D341Med (cell line): ENCODE measurements at regions not wholly inside any gene's neighbourhood (a gene's known extent, or its start where the extent isn't known, plus 50 kb on each side); places are given as distances from the start of the nearest gene placed in this dataset.
"Not testable (repeated sequence)": the region's sequence is repeated elsewhere in the genome, so short reads cannot be mapped to it uniquely, and the experiment has no call there.

Experiments used
- DNase-seq: peaks from one replicate; pipeline ENCODE4 v3.0.0; 2012; ENCODE audit warnings: low spot score

DNA sequence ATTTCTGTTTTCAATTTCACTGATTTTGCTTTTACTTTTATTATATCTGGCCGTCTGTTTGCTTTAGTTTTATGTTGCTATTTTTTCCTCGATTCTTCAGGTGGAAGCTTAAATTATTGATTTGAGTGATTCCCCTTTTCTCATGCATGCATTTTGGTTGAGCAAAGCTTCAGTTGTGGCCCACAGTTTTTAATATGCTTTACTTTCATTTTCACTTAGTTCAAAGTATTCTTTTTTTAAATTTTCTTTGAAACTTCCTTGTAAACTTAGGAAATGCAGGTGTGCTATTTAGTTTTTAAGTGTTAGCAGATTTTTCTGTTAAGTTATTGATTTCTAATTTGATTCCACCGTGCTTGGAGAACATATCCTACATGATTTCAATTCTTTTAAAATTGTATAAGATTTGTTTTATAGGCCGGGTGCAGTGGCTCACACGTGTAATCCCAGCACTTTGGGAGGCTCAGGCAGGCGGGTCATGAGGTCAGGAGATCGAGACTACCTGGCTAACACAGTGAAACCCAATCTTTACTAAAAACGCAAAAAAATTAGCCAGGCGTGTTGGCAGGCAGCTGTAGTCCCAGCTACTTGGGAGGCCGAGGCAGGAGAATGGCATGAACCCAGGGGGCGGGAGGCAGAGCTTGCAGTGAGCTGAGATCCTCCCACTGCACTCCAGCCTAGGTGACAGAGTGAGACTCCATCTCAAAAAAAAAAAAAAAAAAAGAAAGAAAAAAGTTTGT is 531.2 kb downstream of the KIF2B start:
- DNase-seq = no peak

DNA sequence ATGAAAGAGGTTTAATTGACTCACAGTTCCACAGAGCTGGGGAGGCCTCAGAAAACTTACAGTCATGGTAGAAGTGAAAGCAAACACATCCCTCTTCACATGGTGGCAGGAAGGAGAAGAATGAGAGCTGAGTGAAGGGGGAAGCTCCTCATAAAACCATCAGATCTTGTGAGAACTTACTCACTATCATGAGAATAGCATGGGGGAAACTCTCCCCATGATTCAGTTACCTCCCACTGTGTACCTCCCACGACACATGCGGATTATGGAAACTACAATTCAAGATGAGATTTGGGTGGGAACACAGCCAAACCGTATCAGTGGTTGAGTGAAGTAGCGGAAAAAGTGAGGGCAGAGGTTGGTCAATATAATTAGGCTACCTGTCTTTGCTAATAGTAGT is 538.3 kb downstream of the KIF2B start:
- not testable (repeated sequence) for DNase-seq

DNA sequence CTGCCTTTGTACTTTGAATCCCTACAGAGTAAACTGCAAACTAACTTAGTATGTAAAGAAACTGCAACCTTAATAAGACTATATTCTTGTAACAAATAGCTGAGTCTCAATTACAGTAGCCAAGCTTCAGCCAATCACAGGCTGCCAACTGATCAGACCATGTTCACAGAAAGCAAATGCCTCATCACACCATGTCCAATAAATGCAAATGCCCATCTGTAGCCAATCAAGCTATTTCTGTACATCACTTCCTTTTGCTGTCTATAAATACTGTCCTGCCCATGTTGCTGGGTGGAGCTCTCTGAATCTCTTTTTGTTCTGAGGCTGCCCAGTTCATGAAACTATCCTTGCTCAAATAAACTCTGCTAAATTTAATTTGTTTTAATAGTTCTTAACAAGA is 531.7 kb upstream of the TOM1L1 start:
- no peak for DNase-seq

DNA sequence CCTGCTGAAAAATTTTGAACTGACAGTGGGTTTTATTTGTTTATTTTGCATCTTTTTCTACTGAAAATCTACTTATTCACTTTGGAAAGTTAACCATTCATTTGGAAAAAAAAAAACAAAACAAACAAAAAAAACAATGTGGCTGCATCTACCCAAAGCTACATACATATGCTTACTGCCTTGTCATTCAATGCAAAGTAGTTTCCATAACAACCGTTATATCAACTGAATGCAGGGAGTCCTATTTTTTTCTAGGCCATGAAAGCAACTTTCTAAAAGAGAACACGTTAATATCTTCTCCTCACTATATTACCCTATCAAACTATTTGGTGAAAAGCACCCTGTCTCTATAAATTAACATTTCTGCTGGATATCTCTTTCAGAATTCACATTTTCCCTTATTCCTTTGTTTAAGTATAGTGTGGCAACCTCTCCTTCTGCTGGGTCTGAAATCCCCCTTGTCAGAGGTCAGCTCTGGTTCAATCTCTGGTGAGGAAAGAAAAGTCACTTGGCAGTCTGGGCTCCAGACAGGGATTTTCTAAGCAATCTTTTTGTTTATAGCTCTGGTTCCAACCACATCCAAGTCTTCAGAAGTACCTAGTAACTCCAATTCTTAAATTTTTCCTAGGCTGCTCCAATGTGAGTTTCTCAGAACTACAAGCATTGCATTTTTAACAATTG is 528.4 kb upstream of the TOM1L1 start:
- no peak for DNase-seq

DNA sequence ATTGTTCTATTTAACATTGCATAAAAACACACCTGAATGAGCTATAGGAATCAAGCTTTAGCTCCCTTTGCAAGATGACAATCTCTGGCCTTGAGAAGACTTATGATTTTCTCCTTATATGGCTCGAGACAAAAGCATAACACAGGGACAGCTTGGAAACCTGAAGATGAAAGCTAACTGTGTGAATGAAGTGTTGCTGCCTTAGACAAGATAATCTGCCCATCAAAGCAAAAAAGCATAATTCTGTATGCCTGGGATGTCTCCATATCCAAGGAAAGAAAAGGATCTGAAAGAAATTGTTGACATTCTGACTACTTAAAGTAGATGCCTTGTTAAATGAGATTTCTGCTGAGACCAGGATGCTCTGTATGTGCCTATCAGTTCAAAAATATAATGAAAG is 526.7 kb upstream of the TOM1L1 start:
- no peak for DNase-seq

DNA sequence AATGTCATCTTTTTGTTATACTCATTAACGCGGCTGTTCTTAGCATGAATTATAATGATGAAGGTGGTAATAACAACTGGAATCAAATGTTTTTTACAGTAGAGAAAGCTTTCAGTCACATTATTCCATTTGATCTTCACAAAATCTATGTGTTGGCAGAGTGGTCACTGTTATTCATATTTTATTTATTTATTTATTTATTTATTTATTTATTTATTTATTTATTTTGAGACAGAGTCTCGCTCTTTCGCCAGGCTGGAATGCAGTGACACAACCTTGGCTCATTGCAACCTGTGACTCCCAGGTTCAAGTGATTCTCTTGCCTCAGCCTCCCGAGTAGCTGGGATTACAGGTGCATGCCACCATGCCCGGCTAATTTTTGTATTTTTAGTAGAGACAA is 524.2 kb upstream of the TOM1L1 start:
- not testable (repeated sequence) for DNase-seq

DNA sequence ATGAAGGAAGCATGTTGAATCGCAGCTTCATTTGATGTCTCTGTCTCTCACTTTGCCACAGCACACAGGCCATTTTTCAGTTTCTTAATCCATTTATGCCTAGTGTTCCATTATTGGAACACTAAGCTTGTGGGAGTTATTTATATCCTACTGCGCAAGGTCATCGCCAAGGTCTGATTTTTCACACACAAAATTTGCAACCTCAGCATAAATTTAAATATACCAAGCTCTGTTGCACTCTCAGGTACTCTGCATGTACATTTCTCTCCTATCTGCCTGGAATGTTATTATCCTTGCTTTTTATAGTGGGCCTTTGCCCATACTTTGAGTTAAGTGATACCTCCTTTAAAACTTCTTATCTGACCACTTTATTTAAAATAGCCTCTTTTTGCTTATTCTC is 519.2 kb upstream of the TOM1L1 start:
- DNase-seq = no peak

DNA sequence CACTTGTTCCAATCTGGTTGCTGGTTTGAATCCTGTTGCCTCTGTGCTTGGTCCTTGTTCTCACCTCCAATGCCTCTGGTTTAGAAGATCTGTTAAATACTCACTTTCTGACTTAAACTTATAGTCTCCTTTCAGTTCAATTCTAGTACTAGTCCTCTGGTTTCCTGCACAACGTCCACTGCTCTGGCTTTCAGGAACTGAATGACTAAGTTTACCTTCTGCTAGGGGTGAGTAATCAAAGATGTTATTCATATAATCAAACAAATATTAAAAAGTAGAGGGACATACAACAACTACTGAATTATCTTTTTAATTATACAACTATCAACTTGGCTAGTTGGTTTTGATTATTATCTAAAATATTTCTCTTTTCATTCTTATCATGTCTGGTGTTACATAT is 496.4 kb upstream of the TOM1L1 start:
- DNase-seq = no peak

DNA sequence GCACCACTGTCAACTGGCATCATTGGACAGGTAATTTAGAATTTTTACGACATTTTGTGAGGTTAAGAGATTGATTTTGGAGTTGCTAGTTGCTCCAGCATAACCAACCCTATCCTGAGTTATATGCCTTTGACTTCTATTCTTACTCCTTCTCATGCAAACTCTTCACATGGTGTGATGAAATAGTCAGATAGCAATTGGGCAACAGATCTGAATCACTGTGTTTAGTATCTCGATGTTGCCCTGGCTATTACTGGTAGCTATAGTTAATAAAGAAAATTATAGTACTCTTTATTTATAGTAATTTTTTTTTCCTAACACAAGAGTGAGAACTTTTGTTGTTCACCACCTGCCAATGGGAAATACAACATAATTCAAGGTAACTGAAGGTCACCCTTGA is 494.8 kb upstream of the TOM1L1 start:
- DNase-seq = no peak

DNA sequence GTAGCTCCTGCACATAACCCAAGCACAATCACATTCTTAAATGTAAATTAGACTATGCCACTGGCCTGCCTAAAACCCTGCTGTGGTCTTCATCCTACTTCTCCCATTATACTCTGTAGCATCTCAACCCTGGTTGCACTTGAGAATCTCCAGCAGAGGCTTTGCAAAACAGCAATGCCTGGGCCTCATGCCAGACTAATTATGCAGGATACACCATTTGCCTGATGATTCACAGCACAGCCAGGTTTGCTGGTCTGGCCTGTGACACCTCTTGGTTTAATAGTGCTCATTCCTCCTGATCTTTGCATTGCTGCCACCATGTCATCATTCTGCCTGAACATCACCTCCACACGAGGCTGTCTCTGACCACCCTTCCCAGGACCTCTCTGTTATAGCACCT is 491.9 kb upstream of the TOM1L1 start:
- peak; percentile 59 for DNase-seq

DNA sequence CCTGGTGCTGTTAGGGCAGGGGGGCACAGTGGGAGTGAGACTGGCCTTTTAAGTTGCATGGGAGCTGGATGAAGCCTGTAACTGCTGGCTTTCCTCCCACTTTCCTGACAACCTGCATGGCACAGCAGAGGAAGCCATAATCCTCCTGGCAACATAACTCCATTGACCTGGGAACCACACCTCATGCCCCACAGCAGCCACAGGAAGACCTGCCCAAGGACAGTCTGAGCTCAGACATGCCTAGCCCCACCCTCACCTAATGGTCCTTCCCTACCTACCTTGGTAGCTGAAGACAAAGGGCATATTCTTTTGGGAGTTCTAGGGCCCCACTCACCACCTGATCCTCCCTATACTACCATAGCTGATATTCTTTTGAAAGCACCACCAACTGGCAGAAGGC is 482.2 kb upstream of the TOM1L1 start:
- no peak for DNase-seq

DNA sequence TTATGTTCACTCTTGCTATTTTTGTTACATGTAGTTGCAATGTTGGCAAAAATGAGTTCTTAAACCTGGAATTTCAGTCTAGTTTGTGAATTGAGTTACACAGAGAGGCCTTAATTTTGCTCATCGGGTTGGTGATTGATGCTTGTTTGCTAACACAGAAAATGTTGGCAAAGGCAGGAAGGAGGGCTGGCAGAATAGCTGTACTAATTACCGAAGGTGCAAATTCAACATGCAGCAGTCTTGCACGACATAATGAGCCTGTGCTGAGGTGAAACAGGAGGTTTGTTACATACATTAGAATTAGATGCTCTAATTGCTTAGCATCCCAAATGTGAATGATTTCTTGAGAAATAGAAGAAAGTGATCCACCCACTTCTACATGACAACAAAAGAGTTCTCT is 475.0 kb upstream of the TOM1L1 start:
- no peak for DNase-seq

DNA sequence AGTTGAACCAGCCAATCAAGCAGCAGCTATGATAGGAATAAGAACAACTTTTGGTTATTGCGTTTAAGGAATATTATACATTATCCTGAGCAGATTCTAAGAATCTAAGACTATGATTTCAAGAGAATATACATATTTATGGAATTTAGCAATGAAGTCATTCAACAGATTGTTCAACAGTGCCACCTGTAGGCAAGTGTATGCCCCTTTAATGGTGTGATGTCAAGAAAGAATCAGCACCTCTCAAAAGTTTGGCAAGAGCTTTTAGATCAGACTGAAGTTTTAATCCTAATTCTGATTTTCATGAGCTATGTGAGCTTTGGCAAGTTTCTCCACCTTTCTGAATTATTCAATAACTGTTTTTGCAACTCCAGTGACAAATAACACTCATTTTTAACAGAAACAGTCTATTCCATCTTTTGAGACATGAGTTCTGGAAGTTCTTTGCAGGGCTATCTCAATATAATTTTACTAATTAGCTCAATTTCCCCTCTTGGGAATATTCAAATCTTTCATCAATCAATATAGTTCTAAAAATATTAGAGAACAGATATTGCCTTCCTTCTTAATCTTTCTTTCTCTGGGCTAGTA is 474.3 kb upstream of the TOM1L1 start:
- DNase-seq = peak; percentile 44

DNA sequence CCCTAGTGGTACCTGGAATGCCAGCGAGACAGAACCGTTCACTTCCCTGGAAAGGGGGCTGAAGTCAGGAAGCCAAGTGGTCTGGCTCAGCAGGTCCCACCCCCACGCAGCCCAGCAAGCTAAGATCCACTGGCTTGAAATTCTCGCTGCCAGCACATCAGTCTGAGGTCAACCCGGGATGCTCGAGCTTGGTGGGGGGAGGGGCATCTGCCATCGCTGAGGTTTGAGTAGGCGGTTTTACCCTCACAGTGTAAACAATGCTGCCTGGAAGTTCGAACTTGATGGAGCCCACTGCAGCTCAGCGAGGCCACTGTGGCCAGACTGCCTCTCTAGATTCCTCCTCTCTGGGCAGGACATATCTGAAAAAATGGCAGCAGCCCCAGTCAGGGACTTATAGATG is 464.7 kb upstream of the TOM1L1 start:
- DNase-seq = no peak

DNA sequence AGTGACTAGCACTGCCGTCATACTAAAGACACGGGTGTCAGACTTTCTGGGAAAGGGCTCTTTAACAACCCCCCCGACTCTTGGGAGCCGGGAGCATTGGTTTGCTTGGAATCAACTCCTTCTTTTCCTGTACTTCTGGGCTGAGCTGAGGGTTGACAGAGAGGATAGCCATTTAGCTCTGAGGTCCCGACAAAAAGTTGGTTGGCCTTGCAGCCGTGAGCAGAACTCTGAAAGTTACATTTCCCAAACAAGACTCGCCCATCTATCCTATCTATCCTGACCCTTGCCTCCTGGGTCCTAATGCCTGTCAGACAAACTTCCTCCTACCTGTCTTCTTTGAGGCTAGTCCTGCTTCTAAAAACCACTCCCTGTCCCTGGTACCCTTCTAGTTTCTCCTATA is 460.8 kb upstream of the TOM1L1 start:
- DNase-seq = no peak

DNA sequence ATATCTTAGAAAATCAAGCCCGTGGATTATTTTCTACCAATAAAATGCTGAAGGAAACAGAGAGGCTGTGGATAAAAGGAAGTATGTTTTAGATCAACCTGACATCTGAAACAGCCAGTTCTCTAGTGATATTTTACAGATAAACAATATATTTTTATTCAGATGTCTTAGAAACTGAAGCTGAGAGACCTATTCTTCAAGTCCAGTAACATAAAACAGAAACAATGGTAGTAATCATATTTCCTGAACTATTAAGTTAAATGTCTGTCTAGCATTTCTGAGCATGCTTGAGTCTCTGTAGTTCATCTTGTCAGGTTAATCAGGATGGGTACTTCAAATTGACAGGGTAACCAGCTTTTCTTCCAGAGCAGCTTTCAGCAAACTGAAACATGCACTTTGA is 449.6 kb upstream of the TOM1L1 start:
- DNase-seq = no peak

DNA sequence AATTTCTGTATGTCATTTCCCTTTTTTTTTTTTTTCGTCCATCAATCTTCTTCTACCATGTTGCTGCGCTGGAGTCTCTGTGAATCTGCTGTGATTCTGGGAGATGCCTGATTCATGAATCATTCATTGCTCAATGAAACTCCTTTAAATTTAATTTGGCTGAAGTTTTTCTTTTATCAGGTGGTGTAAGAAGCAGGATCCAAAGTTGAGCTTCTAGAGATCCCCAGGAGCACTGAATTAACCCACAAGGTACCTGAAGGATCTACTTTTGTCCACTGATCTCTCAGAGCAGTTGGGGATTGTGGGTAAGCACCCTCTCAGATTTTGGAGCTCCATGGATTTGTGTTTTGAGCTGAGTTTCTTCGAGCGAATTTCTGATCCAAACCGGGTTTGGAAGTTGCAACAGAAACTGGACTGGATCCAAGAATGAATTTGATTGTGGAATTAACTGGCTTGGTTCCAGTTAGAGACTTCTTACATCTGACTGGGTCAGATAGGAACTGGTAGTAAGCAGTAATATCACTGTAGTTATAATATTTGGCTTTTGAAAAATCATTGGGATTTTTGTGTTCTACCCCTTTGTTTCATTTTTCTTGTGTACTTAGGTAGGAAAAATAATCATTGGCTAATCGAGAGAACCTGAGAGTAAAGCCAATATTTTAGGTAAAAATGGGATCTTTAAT is 447.8 kb upstream of the TOM1L1 start:
- DNase-seq = no peak

DNA sequence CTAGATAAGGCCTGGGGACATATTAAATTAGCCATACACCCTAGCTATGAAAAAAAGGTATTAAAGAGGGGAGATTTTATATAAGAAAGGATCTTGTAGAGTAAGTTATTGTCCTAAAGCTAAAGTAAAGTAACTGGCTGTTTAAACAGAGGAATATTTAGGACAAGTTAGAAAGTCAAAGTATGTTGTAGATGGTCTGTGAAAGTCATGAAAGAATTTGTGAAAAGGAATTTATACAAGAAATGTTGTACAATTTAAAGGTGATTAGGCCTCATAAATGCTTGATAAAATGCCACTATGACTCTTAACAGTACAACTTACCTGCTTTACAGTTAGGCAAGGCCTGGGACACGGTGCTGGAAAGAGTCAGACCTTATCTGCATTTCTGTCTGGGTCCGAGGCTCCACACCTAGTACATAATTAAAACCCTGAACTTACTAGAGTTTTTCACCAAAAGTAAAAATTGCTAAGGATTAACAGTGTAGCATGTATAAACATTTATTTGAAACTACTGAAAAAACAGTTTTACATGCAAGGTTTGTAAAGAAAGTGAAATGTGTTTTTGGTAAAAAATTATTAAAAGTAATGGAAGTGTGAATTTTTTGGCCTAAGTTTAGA is 445.3 kb upstream of the TOM1L1 start:
- no peak for DNase-seq

DNA sequence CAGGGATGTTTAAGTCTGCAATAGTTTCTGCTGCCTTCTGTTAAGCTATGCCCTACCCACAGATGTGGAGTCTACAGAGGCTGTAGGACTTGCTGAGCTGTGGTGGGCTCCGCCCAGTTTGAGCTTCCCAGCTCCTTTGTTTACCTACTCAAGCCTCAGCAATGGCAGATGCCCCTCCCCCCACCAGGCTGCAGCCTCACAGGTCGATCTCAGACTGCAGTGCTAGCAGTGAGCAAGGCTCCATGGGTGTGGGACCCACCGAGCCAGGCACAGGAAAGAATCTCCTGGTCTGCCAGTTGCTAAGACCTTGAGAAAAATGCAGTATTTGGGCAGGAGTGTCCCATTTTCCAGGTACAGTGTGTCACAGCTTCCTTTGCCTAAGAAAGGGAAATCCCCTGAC is 435.2 kb upstream of the TOM1L1 start:
- DNase-seq = not testable (repeated sequence)

DNA sequence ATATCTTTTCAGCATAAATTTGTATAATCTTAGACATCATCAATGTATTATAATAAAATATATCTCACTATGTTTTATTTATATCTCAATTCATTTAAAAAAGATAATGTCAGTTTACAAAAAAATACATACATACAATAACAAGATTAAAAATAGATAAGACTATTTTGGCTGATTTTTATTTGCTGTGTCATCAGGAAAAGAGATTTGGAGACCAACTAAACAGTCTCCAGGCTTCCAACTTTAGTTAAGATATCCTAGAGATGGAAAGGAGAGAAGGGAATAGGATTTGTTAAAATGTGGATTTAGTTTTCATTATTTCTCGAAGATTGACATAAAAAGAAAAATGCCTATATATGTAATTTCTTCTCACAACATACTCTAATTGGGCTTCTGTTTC is 433.8 kb upstream of the TOM1L1 start:
- no peak for DNase-seq

DNA sequence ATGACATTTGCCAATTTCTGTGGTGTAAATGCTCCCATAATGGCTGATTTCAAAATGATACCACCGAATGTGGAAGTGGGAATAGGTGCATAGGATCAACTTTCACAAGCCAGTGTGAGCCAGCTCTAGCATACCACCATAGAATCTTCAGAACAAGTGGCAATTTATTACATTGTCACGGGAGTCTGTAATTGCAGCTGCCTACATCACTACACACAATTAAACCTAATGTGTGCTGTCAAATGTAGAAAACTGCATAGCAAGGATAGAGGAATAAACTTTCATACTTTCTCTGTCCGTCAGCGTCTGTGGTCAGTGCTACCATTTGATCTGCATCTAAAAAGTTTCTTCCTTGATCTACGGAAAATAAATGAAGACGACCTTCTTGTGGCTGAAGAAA is 417.8 kb upstream of the TOM1L1 start:
- no peak for DNase-seq

DNA sequence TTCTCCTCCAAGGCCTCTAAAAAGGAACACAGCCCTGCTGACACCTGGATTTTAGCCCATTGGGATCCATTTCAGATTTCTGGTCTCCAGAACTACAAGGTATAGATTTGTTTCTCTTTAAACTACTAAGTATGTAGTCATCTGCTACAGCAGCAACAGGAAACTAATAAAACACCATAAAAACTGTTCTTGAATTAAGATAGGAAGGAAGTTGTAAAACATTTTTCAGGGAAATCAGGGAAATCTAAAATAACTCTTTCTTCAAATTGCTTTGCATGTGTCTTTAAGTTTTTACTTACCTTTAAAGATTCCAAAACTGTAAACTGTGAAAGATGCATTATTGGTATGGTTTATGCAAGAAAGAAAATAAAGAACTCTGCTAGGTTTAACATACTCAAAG is 407.0 kb upstream of the TOM1L1 start:
- no peak for DNase-seq
